T47D (cell line): ENCODE measurements at regions not wholly inside any gene's neighbourhood (a gene's known extent, or its start where the extent isn't known, plus 50 kb on each side); places are given as distances from the start of the nearest gene placed in this dataset.
"Not testable (repeated sequence)": the region's sequence is repeated elsewhere in the genome, so short reads cannot be mapped to it uniquely, and the experiment has no call there.

Experiments
- DNase-seq, 2 experiments: peaks; one replicate each; pipeline versions ENCODE4 v3.0.0 to v3.0.0-alpha.2; 2011 to 2012; ENCODE audit warnings: low read depth in 1 of 2, low spot score in 1 of 2
- JUND ChIP-seq: IDR thresholded peaks from 2 replicates; pipeline ENCODE4 v1.6.1; 2012; ENCODE audit warnings: low read depth
- in situ Hi-C: cut with HindIII; loops from 2 replicates; pipeline ENCODE4 v1.10.0; 2016; ENCODE audit warnings: low sequenced_read_pairs, low pct_unique_long_range_greater_than_20kb

GRCh38 chr6:167704396-167704901, 122.3 kb upstream of the AFDN start:
- TF ChIP-seq JUND: no peak
- peak in 1 of 2 experiments; percentile 17 for DNase-seq
- in situ Hi-C loops: no loop called here

GRCh38 chr6:167705211-167705750, 121.4 kb upstream of the AFDN start:
- DNase-seq: no peak
- in situ Hi-C loops: no loop called here

GRCh38 chr6:167706313-167707109, 120.2 kb upstream of the AFDN start:
- no peak for DNase-seq
- TF ChIP-seq JUND: no peak
- in situ Hi-C loops: no loop called here

More at GRCh38 chr6:167705211-167705750, 121.4 kb upstream of the AFDN start:
- no peak for TF ChIP-seq JUND

- in situ Hi-C loops: no loop called here
- TF ChIP-seq JUND: no peak
- no peak for DNase-seq
Measured at GRCh38 chr6:167707686-167708500, 118.8 kb upstream of the AFDN start.

- TF ChIP-seq JUND: no peak
- DNase-seq: no peak
- in situ Hi-C loops: no loop called here
Measured at GRCh38 chr6:167708501-167709094, 118.1 kb upstream of the AFDN start.

GRCh38 chr6:167709196-167709595, 117.5 kb upstream of the AFDN start:
- TF ChIP-seq JUND: no peak
- no peak for DNase-seq
- in situ Hi-C loops: no loop called here

- DNase-seq, in situ Hi-C loops: not testable (repeated sequence)
Measured at GRCh38 chr6:167709776-167710336, 116.9 kb upstream of the AFDN start.

GRCh38 chr6:167710363-167710920, 116.3 kb upstream of the AFDN start:
- TF ChIP-seq JUND: no peak
- in situ Hi-C loops: no loop called here
- DNase-seq: no peak

- in situ Hi-C loops: no loop called here
- DNase-seq: no peak
- TF ChIP-seq JUND: no peak
Measured at GRCh38 chr6:167711211-167711610, 115.5 kb upstream of the AFDN start.

- no peak for DNase-seq
- TF ChIP-seq JUND: no peak
- in situ Hi-C loops: no loop called here
Measured at GRCh38 chr6:167711768-167712730, 114.7 kb upstream of the AFDN start.
